Common myeloid progenitor, CD34-positive (primary cell): ENCODE measurements at regions not wholly inside any gene's neighbourhood (a gene's known extent, or its start where the extent isn't known, plus 50 kb on each side); places are given as distances from the start of the nearest gene placed in this dataset.

ENCODE experiments used
- CTCF ChIA-PET: fragments of 350-600 bp; sonication (Branson Sonifier 250); formaldehyde crosslinking; loops from one replicate; lab custom pipeline; 2021; ENCODE audit warnings: antibody characterized with exemption; lab: Charles Lee
- POLR2A ChIA-PET: fragments of 350-600 bp; sonication (Branson Sonifier 250); formaldehyde crosslinking; loops from one replicate; lab custom pipeline; 2021; ENCODE audit warnings: antibody characterized with exemption; lab: Charles Lee
- DNase-seq, 3 donors: peaks; one replicate each; pipeline versions ENCODE4 v3.0.0 to v3.0.0-alpha.2; 2013
- H3K27ac ChIP-seq, 2 experiments: 1 replicate in 1 of 2; 2 replicates in 1 of 2; pipeline ENCODE4 v1.7.0; 2013; ENCODE audit warnings: inconsistent platforms in 2 of 2, low read length in 2 of 2, mild to moderate bottlenecking in 2 of 2, low read depth in 1 of 2, moderate library complexity in 1 of 2; ENCODE audit not compliant: severe bottlenecking in 2 of 2, insufficient read depth in 1 of 2, poor library complexity in 1 of 2
- H3K27me3 ChIP-seq, 5 experiments: replicated peaks in 2 of 5; 1 replicate in 3 of 5; 2 replicates in 2 of 5; pipeline versions ENCODE4 v1.6.1 to v1.7.0; 2013; ENCODE audit warnings: low read length in 4 of 5, mild to moderate bottlenecking in 2 of 5, moderate library complexity in 2 of 5, inconsistent platforms in 1 of 5; ENCODE audit not compliant: insufficient read depth in 5 of 5, control insufficient read depth in 4 of 5
- H3K36me3 ChIP-seq, 4 experiments: 1 replicate in 2 of 4; 2 replicates in 2 of 4; pipeline versions ENCODE4 v1.6.1 to v1.7.0; 2013; ENCODE audit warnings: low read length in 3 of 4, control low read depth in 1 of 4, mild to moderate bottlenecking in 1 of 4; ENCODE audit not compliant: control insufficient read depth in 4 of 4, insufficient read depth in 4 of 4
- H3K4me1 ChIP-seq, 4 experiments: 1 replicate in 3 of 4; 2 replicates in 1 of 4; pipeline versions ENCODE4 v1.6.1 to v1.7.1; 2013; ENCODE audit warnings: low read length in 3 of 4, mild to moderate bottlenecking in 3 of 4, control low read depth in 1 of 4, inconsistent platforms in 1 of 4, moderate library complexity in 1 of 4; ENCODE audit not compliant: control insufficient read depth in 4 of 4, insufficient read depth in 4 of 4; ENCODE audit errors: control extremely low read depth in 1 of 4
- H3K4me3 ChIP-seq, 7 experiments: 1 replicate in 4 of 7; 2 replicates in 3 of 7; pipeline versions ENCODE4 v1.5.1 to v1.7.0; 2013; ENCODE audit warnings: mild to moderate bottlenecking in 7 of 7, low read length in 6 of 7, moderate library complexity in 6 of 7, inconsistent platforms in 2 of 7, low read depth in 2 of 7, control low read depth in 1 of 7; ENCODE audit not compliant: insufficient read depth in 4 of 7, control insufficient read depth in 1 of 7; ENCODE audit errors: extremely low read depth in 1 of 7
- H3K9me3 ChIP-seq, 5 experiments: 1 replicate in 4 of 5; 2 replicates in 1 of 5; pipeline versions ENCODE4 v1.6.1 to v1.7.1; 2013; ENCODE audit warnings: low read length in 4 of 5, mild to moderate bottlenecking in 2 of 5, inconsistent platforms in 1 of 5, low read depth in 1 of 5, moderate library complexity in 1 of 5; ENCODE audit not compliant: control insufficient read depth in 4 of 5, insufficient read depth in 2 of 5; ENCODE audit errors: control extremely low read depth in 1 of 5
- WGBS: methylation state at CpG from one replicate; pipeline ENCODE4 v1.1.5; 2013; ENCODE audit not compliant: insufficient coverage; 5-methylcytosine and 5-hydroxymethylcytosine counted together

DNA sequence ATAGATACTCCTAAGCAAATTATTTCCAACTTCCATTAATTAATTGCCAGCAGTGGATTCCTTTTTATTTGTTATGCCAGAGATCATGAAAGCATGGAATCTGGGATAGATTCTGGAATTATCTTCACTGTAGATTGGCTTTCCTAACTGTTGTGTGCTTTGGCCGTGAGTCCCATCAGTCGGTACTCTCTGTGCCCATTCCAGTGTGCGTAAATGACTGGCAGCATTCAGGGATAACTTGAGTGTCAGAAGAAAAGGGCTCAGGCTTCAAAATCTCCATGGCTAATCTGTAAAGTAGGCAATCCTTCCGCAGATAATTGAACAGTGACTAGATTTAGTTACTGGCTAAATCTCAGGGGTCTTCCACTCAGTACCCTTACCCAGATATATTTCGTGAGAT is 76.8 kb upstream of the TMEM164 start:
- Histone ChIP-seq H3K9me3 (no peaks in the 10 kb centered on the region), H3K36me3 (no peaks in the 10 kb centered on the region), H3K27me3 (no peaks in the 10 kb centered on the region), H3K4me1 (peaks cover 0 to 2% (median 0%) of the 10 kb centered on the region in 4 experiments), H3K4me3 (no peak overlapping the region), H3K27ac (no peak overlapping the region)
- DNase-seq, result no peak
- ChIA-PET POLR2A (no interaction called here), CTCF (no interaction called here)
- 91% methylated on average over 4 of the region's 5 CpGs for WGBS

DNA sequence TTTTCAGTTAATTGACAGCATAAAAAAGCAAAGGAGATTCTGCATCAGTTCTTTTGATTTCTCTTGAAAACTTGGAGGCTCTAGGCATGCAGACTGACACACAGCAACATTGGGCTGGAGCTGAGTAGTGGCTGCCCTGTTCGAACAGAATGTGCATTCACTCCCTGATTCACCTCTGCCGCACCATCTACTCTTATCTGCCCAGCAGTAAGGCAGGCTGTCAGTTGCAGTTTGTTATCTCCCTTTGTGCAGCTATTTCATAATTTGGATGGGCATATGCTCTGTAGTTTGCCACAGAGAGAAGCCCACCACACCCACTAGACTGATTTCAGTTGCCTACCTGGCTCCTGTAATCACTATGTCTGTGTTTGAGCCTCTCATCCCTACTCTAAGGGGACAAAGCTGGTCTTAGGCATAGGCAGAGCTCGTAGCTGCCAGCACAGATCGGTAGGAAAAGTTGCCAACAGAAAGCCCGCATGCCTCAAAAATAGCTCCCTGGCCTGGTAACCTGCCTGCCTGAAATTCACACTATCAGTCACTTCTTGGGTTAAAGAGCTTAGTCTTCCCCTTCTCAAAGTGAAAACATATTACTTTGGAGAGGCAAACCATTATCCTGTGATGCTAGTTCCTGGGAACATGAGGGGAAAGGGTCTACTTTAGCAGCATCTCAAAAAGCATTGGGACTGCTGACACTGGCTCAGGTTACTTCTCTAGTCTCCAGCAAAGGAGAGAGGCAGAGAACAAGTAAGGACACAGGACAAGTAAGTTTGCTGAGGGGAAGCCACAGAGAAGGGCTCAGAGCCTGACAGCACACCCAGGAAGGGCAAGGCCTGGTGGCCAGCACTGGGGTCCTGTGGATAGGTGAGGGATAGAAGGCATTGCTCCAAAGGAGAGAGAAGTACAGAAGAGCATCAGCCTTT is 75.9 kb upstream of the TMEM164 start:
- DNase-seq, result peak in 2 of 3 donors; percentile 30 to 57
- CTCF ChIA-PET, result interaction anchor here (2.8 kb wide), 1 partner anchor 12 kb away, joined by 9 read pairs; no protein-coding TSS in a partner anchor
- no peak overlapping the region for H3K4me3 ChIP-seq
- H3K4me1 ChIP-seq, result peaks cover 0 to 2% (median 0%) of the 10 kb centered on the region in 4 experiments
- H3K9me3 ChIP-seq, result no peaks in the 10 kb centered on the region
- H3K36me3 ChIP-seq, result no peaks in the 10 kb centered on the region
- H3K27ac ChIP-seq, result no peak overlapping the region
- POLR2A ChIA-PET, result no interaction called here
- WGBS, result 85% methylated on average over 5 of the region's 5 CpGs
- no peaks in the 10 kb centered on the region for H3K27me3 ChIP-seq

DNA sequence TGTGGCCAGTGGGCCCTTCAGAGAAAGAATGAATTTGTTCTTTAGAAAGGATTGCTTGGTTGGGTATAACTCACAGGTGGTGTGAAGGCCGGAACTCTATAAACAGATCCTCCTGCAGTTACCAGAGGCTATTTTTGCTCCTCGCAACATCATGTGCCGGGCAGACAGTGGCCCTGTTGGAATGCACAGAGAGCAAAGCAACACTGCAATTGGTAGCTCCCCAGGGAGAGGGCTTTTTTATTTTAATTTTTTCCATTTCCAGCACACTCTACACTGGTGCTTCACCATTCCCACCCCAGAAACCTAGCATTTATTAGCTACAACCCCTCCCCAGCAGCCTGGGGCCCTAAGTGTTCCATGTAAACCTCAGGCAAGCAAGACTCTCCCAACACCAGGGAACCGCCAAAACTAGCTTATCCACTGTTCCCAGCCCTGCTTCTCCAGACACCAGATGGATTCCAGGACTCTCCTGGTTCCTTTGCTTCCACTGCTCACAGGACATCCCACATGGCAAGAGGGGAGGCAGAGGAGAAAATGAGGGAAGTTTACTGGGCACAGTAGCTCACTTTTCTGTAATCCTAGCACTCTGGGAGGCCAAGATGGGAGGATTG is 75.1 kb upstream of the TMEM164 start:
- CTCF ChIA-PET, result interaction anchor here (2.8 kb wide), 1 partner anchor 11 kb away, joined by 9 read pairs; no protein-coding TSS in a partner anchor

DNA sequence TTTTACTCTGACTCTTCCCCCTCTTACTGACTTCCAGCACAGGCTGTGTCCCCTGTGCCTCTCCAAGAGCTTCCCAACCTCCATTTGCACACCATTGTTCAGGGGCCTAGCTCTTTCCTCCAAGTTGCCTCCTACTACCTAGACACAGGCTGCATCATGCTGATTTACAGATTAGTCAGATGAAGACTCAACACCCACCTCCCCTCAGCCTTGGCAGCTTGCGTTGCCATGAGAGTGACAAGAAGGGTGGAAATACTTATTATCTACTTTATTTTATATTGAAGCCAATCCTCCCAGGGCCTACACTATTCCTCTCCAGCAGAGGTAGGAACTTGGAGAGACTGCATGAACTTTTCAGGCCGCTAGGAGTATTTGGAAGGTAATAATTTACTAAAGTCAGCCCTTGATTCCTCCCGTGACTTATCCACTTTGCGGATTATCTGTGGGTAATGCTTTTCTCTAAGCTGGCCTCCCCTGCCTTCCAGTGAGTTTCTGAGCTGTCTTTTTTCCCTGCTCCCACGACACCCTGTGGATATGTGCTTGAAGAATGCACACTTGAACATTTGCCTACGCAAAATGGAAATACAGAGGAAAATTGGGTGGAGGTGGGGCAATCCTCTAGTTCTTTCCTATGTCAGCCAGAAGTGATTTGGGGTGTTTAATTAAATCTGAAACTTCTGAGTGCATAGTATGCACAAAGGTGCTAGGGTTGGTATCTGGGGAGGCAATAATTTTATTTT is 74.1 kb upstream of the TMEM164 start:
- POLR2A ChIA-PET, result no interaction called here
- DNase-seq, result no peak
- no peak overlapping the region for H3K4me3 ChIP-seq
- H3K36me3 ChIP-seq, result no peaks in the 10 kb centered on the region
- H3K27ac ChIP-seq, result no peak overlapping the region
- 95% methylated on average over 4 of the region's 6 CpGs for WGBS
- CTCF ChIA-PET, result interaction anchor here (2.8 kb wide), 1 partner anchor 10 kb away, joined by 9 read pairs; no protein-coding TSS in a partner anchor
- H3K27me3 ChIP-seq, result peaks cover 0 to 4% (median 0%) of the 10 kb centered on the region in 5 experiments
- H3K4me1 ChIP-seq, result peaks cover 0 to 2% (median 0%) of the 10 kb centered on the region in 4 experiments
- H3K9me3 ChIP-seq, result no peaks in the 10 kb centered on the region

More for the DNA sequence above, 75.1 kb upstream of the TMEM164 start:
- H3K27me3 ChIP-seq, result peaks cover 0 to 3% (median 0%) of the 10 kb centered on the region in 5 experiments
- no peak overlapping the region for H3K4me3 ChIP-seq
- H3K27ac ChIP-seq, result no peak overlapping the region
- no peaks in the 10 kb centered on the region for H3K9me3 ChIP-seq
- WGBS, result 95% methylated on average over 3 of the region's 4 CpGs
- no peaks in the 10 kb centered on the region for H3K36me3 ChIP-seq
- DNase-seq, result no peak
- peaks cover 0 to 2% (median 0%) of the 10 kb centered on the region in 4 experiments for H3K4me1 ChIP-seq
- POLR2A ChIA-PET, result no interaction called here

DNA sequence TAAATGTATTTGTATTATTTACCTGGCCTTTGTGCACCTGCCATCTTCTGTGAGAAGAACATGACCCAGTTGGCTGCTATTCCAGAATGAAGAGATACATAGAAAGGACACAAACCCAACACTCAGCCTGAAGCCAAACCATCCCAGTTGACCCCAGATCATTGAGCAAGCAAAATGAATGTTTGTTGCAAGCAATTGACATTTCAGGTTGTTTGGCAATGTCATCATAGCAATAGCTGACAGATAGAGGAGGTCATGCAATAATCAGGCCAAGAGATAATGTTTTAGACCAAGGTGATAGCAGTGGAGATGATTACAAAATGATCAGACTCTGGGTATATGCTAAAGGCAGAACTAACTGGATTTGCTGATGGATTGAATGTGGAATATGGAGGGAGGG is 71.2 kb upstream of the TMEM164 start:
- peaks cover 0 to 4% (median 0%) of the 10 kb centered on the region in 5 experiments for H3K27me3 ChIP-seq
- no peak overlapping the region for H3K4me3 ChIP-seq
- ChIA-PET CTCF (no interaction called here), POLR2A (no interaction called here)
- H3K4me1 ChIP-seq, result peaks cover 0 to 2% (median 0%) of the 10 kb centered on the region in 4 experiments
- H3K36me3 ChIP-seq, result no peaks in the 10 kb centered on the region
- H3K27ac ChIP-seq, result no peak overlapping the region
- no peak for DNase-seq
- H3K9me3 ChIP-seq, result no peaks in the 10 kb centered on the region

DNA sequence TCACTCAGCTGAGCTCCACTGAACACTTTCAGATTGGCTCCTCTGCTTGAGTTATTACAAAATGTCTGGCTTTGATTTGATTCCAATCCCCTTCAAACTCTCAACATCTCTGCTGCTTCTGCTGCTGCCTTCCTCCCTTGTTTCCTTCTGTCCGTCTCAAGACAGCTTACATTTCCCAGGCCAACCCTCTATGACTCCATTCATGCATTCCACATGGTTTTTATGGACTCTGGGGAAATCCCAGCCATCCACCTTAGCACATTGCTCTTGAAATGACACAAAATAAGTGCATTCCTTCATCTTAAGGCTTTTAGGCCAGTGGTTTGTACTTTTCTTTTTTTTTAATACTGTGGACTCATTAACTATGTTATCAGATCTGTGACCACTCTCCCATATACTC is 68.5 kb upstream of the TMEM164 start:
- Histone ChIP-seq H3K9me3 (no peaks in the 10 kb centered on the region), H3K27me3 (peaks cover 0 to 4% (median 0%) of the 10 kb centered on the region in 5 experiments), H3K4me3 (no peak overlapping the region), H3K36me3 (no peaks in the 10 kb centered on the region), H3K27ac (no peak overlapping the region), H3K4me1 (no peaks in the 10 kb centered on the region)
- WGBS, result 78% methylated on average over 1 of the region's 1 CpG
- no peak for DNase-seq
- ChIA-PET POLR2A (no interaction called here), CTCF (interaction anchor here (1.0 kb wide), 1 partner anchor 43 kb away, joined by 3 read pairs; no protein-coding TSS in a partner anchor)
